Osteoblast (primary cell): ENCODE measurements at regions not wholly inside any gene's neighbourhood (a gene's known extent, or its start where the extent isn't known, plus 50 kb on each side); places are given as distances from the start of the nearest gene placed in this dataset.

ENCODE experiments used
- DNase-seq: peaks from one replicate; pipeline ENCODE4 v3.0.0; 2011; ENCODE audit warnings: low spot score, mixed read lengths; ENCODE audit not compliant: insufficient read length; ENCODE audit errors: missing footprints
- H2AFZ ChIP-seq: 2 replicates; pipeline ENCODE4 v1.6.0; 2011; ENCODE audit warnings: mild to moderate bottlenecking, low read length
- H3K27ac ChIP-seq: 2 replicates; pipeline ENCODE4 v1.5.1; 2011; ENCODE audit warnings: mild to moderate bottlenecking, low read depth, low read length, moderate library complexity
- H3K27me3 ChIP-seq: 2 replicates; pipeline ENCODE4 v1.6.0; 2012; ENCODE audit warnings: mild to moderate bottlenecking, control low read depth, inconsistent platforms, low read length, moderate library complexity; ENCODE audit not compliant: insufficient read depth
- H3K36me3 ChIP-seq: 2 replicates; pipeline ENCODE4 v1.5.1; 2011; ENCODE audit warnings: mild to moderate bottlenecking, low read length, control low read depth, moderate library complexity; ENCODE audit not compliant: insufficient read depth
- H3K4me1 ChIP-seq: 2 replicates; pipeline ENCODE4 v1.5.1; 2011; ENCODE audit warnings: mild to moderate bottlenecking, low read length, control low read depth, moderate library complexity; ENCODE audit not compliant: insufficient read depth
- H3K4me2 ChIP-seq: 2 replicates; pipeline ENCODE4 v1.6.0; 2011; ENCODE audit warnings: mild to moderate bottlenecking, low read length; ENCODE audit not compliant: insufficient read depth
- H3K4me3 ChIP-seq: fragments of 200-600 bp; sonication (generic); 3 replicates; pipeline ENCODE4 v1.5.1; 2012; ENCODE audit warnings: mild to moderate bottlenecking, low read length, inconsistent platforms; ENCODE audit not compliant: insufficient read depth
- H3K79me2 ChIP-seq: 2 replicates; pipeline ENCODE4 v1.6.0; 2012; ENCODE audit warnings: mild to moderate bottlenecking, low read length, control low read depth, inconsistent platforms; ENCODE audit not compliant: insufficient read depth
- H3K9me3 ChIP-seq: 2 replicates; pipeline ENCODE4 v1.5.1; 2011; ENCODE audit warnings: low read depth, low read length, control low read depth
- H4K20me1 ChIP-seq: 2 replicates; pipeline ENCODE4 v1.6.0; 2012; ENCODE audit warnings: mild to moderate bottlenecking, low read length, control low read depth; ENCODE audit not compliant: insufficient read depth
- CTCF ChIP-seq: IDR thresholded peaks from 2 replicates; pipeline ENCODE4 v1.5.1; 2011; ENCODE audit warnings: mild to moderate bottlenecking, low read depth, low read length, moderate library complexity; ENCODE audit errors: extremely low read depth

- Histone ChIP-seq H2AFZ (no peak overlapping the region), H3K4me2 (no peak overlapping the region), H4K20me1 (no peaks in the 10 kb centered on the region), H3K27ac (no peak overlapping the region), H3K27me3 (no peaks in the 10 kb centered on the region), H3K4me3 (no peak overlapping the region), H3K36me3 (no peaks in the 10 kb centered on the region), H3K79me2 (no peaks in the 10 kb centered on the region), H3K4me1 (no peaks in the 10 kb centered on the region), H3K9me3 (peaks cover 2% of the 10 kb centered on the region)
- TF ChIP-seq CTCF, result no peak
- no peak for DNase-seq
Measured at GRCh38 chr5:175052351-175052750, 328.0 kb downstream of the MSX2 start.

GRCh38 chr5:175047048-175047447 is 322.7 kb downstream of the MSX2 start:
- TF ChIP-seq CTCF, result no peak
- Histone ChIP-seq H3K9me3 (no peaks in the 10 kb centered on the region), H2AFZ (no peak overlapping the region), H3K4me3 (no peak overlapping the region), H3K4me1 (no peaks in the 10 kb centered on the region), H3K27ac (no peak overlapping the region), H3K4me2 (no peak overlapping the region), H3K27me3 (no peaks in the 10 kb centered on the region), H3K36me3 (no peaks in the 10 kb centered on the region), H4K20me1 (no peaks in the 10 kb centered on the region), H3K79me2 (no peaks in the 10 kb centered on the region)
- DNase-seq, result no peak

- Histone ChIP-seq H3K4me2 (no peak overlapping the region), H3K27me3 (no peaks in the 10 kb centered on the region), H2AFZ (no peak overlapping the region), H3K9me3 (no peaks in the 10 kb centered on the region), H3K27ac (no peak overlapping the region), H4K20me1 (no peaks in the 10 kb centered on the region), H3K79me2 (no peaks in the 10 kb centered on the region), H3K4me1 (no peaks in the 10 kb centered on the region), H3K4me3 (no peak overlapping the region), H3K36me3 (no peaks in the 10 kb centered on the region)
- DNase-seq, result no peak
- TF ChIP-seq CTCF, result no peak
Measured at GRCh38 chr5:175045820-175046219, 321.4 kb downstream of the MSX2 start.

- H3K36me3 ChIP-seq, result no peaks in the 10 kb centered on the region
- no peaks in the 10 kb centered on the region for H3K4me1 ChIP-seq
- no peak overlapping the region for H3K27ac ChIP-seq
Measured at GRCh38 chr5:175037820-175038219, 313.4 kb downstream of the MSX2 start.

More at GRCh38 chr5:175037820-175038219, 313.4 kb downstream of the MSX2 start:
- H3K4me2 ChIP-seq, result no peak overlapping the region
- no peak for TF ChIP-seq CTCF
- H2AFZ ChIP-seq, result no peak overlapping the region
- no peaks in the 10 kb centered on the region for H3K27me3 ChIP-seq
- no peaks in the 10 kb centered on the region for H4K20me1 ChIP-seq
- H3K79me2 ChIP-seq, result no peaks in the 10 kb centered on the region
- H3K4me3 ChIP-seq, result no peak overlapping the region
- H3K9me3 ChIP-seq, result no peaks in the 10 kb centered on the region
- no peak for DNase-seq
